Natural killer cell (primary cell): ENCODE measurements at regions not wholly inside any gene's neighbourhood (a gene's known extent, or its start where the extent isn't known, plus 50 kb on each side); places are given as distances from the start of the nearest gene placed in this dataset.

Experiments used
- ATAC-seq, 3 donors: fragments of 150-1000 bp in 2 of 3; fragments of 200-7000 bp in 1 of 3; cut with Tn5 transposase; 1 replicate in 1 of 3; 2 replicates in 2 of 3; pipeline ENCODE4 v1.10.0; 2021; ENCODE audit warnings: mild to moderate bottlenecking in 2 of 3, moderate library complexity in 2 of 3
- DNase-seq, 2 donors: peaks; one replicate each; pipeline versions ENCODE4 v3.0.0 to v3.0.0-alpha.2; 2013 to 2021; ENCODE audit warnings: mixed read lengths in 1 of 2
- H3K27ac ChIP-seq: one replicate; pipeline ENCODE4 v1.5.1; 2013; ENCODE audit warnings: mild to moderate bottlenecking, low read length
- H3K27me3 ChIP-seq: one replicate; pipeline ENCODE4 v1.6.1; 2013; ENCODE audit warnings: low read length; ENCODE audit not compliant: control insufficient read depth, insufficient read depth
- H3K36me3 ChIP-seq: one replicate; pipeline ENCODE4 v1.6.1; 2013; ENCODE audit warnings: low read length; ENCODE audit not compliant: control insufficient read depth, insufficient read depth
- H3K4me1 ChIP-seq: one replicate; pipeline ENCODE4 v1.6.1; 2013; ENCODE audit warnings: low read length; ENCODE audit not compliant: control insufficient read depth, insufficient read depth
- H3K4me3 ChIP-seq: one replicate; pipeline ENCODE4 v1.5.1; 2013; ENCODE audit warnings: low read length
- H3K9me3 ChIP-seq: one replicate; pipeline ENCODE4 v1.6.1; 2013; ENCODE audit warnings: low read length; ENCODE audit not compliant: control insufficient read depth, insufficient read depth
- H3K27ac Mint-ChIP-seq, 2 donors: one replicate each; pipeline ENCODE4 v1.8.0; 2022; ENCODE audit warnings: mild to moderate bottlenecking in 2 of 2, mixed read lengths in 2 of 2, moderate library complexity in 1 of 2
- H3K27me3 Mint-ChIP-seq, 2 donors: one replicate each; pipeline ENCODE4 v1.8.0; 2022; ENCODE audit warnings: low read depth in 2 of 2, mixed read lengths in 2 of 2
- H3K36me3 Mint-ChIP-seq: one replicate; pipeline ENCODE4 v1.8.0; 2022; ENCODE audit warnings: mixed read lengths
- H3K4me1 Mint-ChIP-seq, 2 donors: one replicate each; pipeline ENCODE4 v1.8.0; 2022; ENCODE audit warnings: mixed read lengths in 2 of 2
- H3K4me3 Mint-ChIP-seq: one replicate; pipeline ENCODE4 v1.8.0; 2022; ENCODE audit warnings: mild to moderate bottlenecking, moderate library complexity, mixed read lengths
- H3K9me3 Mint-ChIP-seq, 2 donors: one replicate each; pipeline ENCODE4 v1.8.0; 2022; ENCODE audit warnings: mixed read lengths in 2 of 2
- WGBS: methylation state at CpG from one replicate; pipeline ENCODE4 v1.1.7; 2013; ENCODE audit warnings: missing lambda C conversion rate; ENCODE audit not compliant: insufficient coverage; 5-methylcytosine and 5-hydroxymethylcytosine counted together
- intact Hi-C: fragments of 100-400 bp; cut with micrococcal nuclease; formaldehyde crosslinking; loops from one replicate; pipeline ENCODE4 v1.14.2; 2022
- TF ChIP-seq, protein P1 (sequence below): fragments of 200-600 bp; IDR thresholded peaks from one replicate; pipeline ENCODE4 v1.8.0; 2022; ENCODE audit warnings: antibody characterized with exemption

- Histone ChIP-seq H3K36me3 (no peaks in the 10 kb centered on the region), H3K9me3 (no peaks in the 10 kb centered on the region), H3K27ac (no peak overlapping the region), H3K4me1 (no peaks in the 10 kb centered on the region), H3K4me3 (no peak overlapping the region), H3K27me3 (no peaks in the 10 kb centered on the region)
- ATAC-seq (no peak), DNase-seq (no peak)
- H3K27ac Mint-ChIP-seq = no peak overlapping the region
- intact Hi-C loops = no loop called here
- H3K9me3 Mint-ChIP-seq = peaks cover 0 to 6% of the 10 kb centered on the region in 2 donors
- no peaks in the 10 kb centered on the region for H3K36me3 Mint-ChIP-seq
- H3K4me1 Mint-ChIP-seq = no peaks in the 10 kb centered on the region
- TF ChIP-seq, protein P1, sequence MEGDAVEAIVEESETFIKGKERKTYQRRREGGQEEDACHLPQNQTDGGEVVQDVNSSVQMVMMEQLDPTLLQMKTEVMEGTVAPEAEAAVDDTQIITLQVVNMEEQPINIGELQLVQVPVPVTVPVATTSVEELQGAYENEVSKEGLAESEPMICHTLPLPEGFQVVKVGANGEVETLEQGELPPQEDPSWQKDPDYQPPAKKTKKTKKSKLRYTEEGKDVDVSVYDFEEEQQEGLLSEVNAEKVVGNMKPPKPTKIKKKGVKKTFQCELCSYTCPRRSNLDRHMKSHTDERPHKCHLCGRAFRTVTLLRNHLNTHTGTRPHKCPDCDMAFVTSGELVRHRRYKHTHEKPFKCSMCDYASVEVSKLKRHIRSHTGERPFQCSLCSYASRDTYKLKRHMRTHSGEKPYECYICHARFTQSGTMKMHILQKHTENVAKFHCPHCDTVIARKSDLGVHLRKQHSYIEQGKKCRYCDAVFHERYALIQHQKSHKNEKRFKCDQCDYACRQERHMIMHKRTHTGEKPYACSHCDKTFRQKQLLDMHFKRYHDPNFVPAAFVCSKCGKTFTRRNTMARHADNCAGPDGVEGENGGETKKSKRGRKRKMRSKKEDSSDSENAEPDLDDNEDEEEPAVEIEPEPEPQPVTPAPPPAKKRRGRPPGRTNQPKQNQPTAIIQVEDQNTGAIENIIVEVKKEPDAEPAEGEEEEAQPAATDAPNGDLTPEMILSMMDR = no peak
- no peaks in the 10 kb centered on the region for H3K27me3 Mint-ChIP-seq
- no peak overlapping the region for H3K4me3 Mint-ChIP-seq
- WGBS = no CpG with 5 or more reads among the region's 1 CpG
Measured at GRCh38 chr4:62168681-62169080, 968.6 kb downstream of the ADGRL3 start.

- Histone ChIP-seq H3K27ac (no peak overlapping the region), H3K9me3 (no peaks in the 10 kb centered on the region), H3K4me3 (no peak overlapping the region), H3K36me3 (no peaks in the 10 kb centered on the region), H3K27me3 (no peaks in the 10 kb centered on the region), H3K4me1 (no peaks in the 10 kb centered on the region)
- ATAC-seq = no peak
- TF ChIP-seq, protein P1 = no peak
- no CpG with 5 or more reads among the region's 1 CpG for WGBS
- Mint-ChIP-seq H3K27me3 (no peaks in the 10 kb centered on the region), H3K4me3 (no peak overlapping the region), H3K27ac (no peak overlapping the region), H3K9me3 (peaks cover 7 to 16% of the 10 kb centered on the region in 2 donors), H3K36me3 (peaks cover 11% of the 10 kb centered on the region), H3K4me1 (no peaks in the 10 kb centered on the region)
- intact Hi-C loops = no loop called here
- no peak for DNase-seq
Measured at GRCh38 chr4:62162606-62163005, 962.5 kb downstream of the ADGRL3 start.

GRCh38 chr4:62161446-62161845 is 961.3 kb downstream of the ADGRL3 start:
- no peak overlapping the region for H3K27ac Mint-ChIP-seq
- intact Hi-C loops = no loop called here
- TF ChIP-seq, protein P1 = no peak
- no peak overlapping the region for H3K4me3 Mint-ChIP-seq
- Histone ChIP-seq H3K9me3 (no peaks in the 10 kb centered on the region), H3K4me3 (no peak overlapping the region), H3K27ac (no peak overlapping the region), H3K4me1 (no peaks in the 10 kb centered on the region), H3K36me3 (no peaks in the 10 kb centered on the region), H3K27me3 (no peaks in the 10 kb centered on the region)
- peaks cover 11% of the 10 kb centered on the region for H3K36me3 Mint-ChIP-seq
- no peak for DNase-seq
- H3K4me1 Mint-ChIP-seq = no peaks in the 10 kb centered on the region
- ATAC-seq = no peak
- H3K9me3 Mint-ChIP-seq = peaks cover 7 to 16% of the 10 kb centered on the region in 2 donors
- H3K27me3 Mint-ChIP-seq = no peaks in the 10 kb centered on the region
- WGBS = 86% methylated on average over 2 of the region's 2 CpGs

- TF ChIP-seq, protein P1 = no peak
- 91% methylated on average over 4 of the region's 4 CpGs for WGBS
- DNase-seq (no peak), ATAC-seq (no peak)
- H3K4me1 Mint-ChIP-seq = no peaks in the 10 kb centered on the region
- Histone ChIP-seq H3K9me3 (no peaks in the 10 kb centered on the region), H3K4me3 (no peak overlapping the region), H3K27me3 (no peaks in the 10 kb centered on the region), H3K27ac (no peak overlapping the region), H3K36me3 (no peaks in the 10 kb centered on the region), H3K4me1 (no peaks in the 10 kb centered on the region)
- peaks cover 11% of the 10 kb centered on the region for H3K36me3 Mint-ChIP-seq
- H3K27me3 Mint-ChIP-seq = no peaks in the 10 kb centered on the region
- H3K4me3 Mint-ChIP-seq = no peak overlapping the region
- intact Hi-C loops = no loop called here
- no peak overlapping the region for H3K27ac Mint-ChIP-seq
- peaks cover 9 to 15% of the 10 kb centered on the region in 2 donors for H3K9me3 Mint-ChIP-seq
Measured at GRCh38 chr4:62159876-62160275, 959.8 kb downstream of the ADGRL3 start.
